Activated CD4-positive, alpha-beta T cell treated with anti-CD3 and anti-CD28 coated beads, Interleukin-2, amount 50 U/mL, for 48 hours (primary cell): ENCODE measurements at regions not wholly inside any gene's neighbourhood (a gene's known extent, or its start where the extent isn't known, plus 50 kb on each side); places are given as distances from the start of the nearest gene placed in this dataset.

Source experiments
- DNase-seq, 2 experiments: peaks; one replicate each; pipeline ENCODE4 v3.0.0-alpha.2; 2020

DNA sequence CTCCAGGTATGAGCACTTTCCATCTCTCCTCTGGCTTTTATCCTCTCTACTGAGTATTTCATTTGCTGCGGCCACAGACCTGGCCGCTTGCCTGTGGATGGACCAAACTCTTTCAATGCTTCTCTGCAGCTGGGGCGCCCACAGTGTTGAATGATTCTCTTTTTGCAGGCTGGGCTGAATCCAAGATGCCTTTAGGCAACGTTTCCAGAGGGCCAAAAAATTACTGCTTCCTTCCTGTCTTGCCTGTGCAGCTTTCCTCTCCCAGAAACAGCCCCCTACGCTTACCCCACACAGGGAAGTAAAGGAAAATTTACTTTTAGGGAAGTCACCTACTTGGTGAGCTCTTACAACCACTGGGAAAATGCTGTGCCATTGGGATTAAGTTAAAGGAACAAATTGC is 55.6 kb upstream of the JDP2 start:
- no peak for DNase-seq

DNA sequence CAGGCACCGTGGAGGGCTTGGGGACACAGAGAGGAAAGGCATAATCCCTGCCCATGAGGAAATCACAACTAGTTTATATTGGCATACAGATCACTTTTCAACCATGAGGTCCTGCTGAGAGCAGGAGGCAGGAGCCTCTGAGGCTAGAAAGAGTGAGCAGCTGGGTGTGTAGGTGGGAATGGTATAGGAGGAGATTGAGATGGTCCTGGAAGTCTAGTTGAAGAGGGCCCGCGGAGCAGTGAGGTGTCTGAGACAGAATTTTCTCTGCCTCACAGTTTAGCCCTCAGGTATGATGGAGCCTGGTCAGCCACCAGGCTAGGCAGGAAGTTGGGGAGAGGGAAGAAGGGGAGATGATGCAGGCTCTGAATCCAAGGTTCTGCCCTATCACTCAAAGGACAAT is 54.7 kb upstream of the JDP2 start:
- no peak for DNase-seq

DNA sequence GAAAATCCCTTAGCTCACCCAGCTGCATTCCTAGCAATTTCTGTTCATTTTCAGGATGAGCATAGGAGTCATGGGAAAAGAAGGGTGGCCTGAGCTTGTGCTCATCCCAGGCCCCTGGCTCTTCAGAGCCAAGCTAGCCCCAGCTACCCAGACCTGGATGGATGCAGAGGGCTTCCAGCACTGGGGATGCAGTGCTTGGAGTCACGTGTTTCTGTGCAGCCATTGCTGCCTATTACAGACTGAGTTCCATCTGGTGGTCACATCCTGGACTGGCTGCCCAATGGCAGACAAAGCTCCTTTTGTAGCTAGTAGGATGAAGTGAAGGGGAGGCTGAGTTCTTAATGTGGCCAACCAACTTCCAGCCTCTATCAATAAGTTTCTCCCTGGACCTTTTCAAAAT is 54.2 kb upstream of the JDP2 start:
- DNase-seq: no peak

DNA sequence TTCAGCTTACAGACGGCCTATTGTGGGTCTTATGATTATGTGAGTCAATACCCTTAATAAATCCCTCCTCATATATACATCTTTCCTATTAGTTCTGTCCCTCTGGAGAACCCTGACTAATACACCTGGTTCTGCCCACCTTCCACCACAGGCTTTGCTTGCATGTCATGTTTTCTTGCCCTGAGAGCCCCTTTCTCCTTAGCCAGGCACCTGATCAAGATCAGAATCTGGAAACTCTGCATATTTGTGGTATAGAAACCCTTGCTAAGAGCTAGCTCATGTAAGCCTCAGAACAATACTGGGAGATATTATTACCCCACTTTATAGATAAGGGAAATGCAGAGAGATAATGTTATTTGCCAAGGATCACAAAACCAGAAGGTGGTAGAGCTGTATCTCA is 52.9 kb upstream of the JDP2 start:
- no peak for DNase-seq

DNA sequence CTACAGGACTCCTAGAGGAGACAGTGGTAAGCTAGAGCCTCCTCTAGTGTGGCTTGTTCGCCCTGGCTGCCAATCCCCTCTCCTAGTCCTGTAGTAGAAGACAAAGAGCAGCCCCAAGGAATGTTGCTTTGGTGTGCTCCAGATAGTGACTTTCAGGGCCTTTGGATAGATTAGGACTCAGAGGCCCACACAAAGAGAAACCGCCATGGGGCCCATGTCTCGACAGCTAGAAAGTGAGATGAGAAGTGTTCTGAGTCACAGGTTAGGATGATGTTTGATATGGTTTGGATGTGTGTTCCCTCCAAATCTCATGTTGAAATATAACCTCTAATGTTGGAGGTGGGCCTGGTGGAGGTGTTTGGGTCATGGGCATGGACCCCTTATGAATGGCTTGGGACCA is 51.8 kb upstream of the JDP2 start:
- no peak for DNase-seq
